ENCODE measurements at regions not wholly inside any gene's neighbourhood (a gene's known extent, or its start where the extent isn't known, plus 50 kb on each side); places are given as distances from the start of the nearest gene placed in this dataset.

DNA sequence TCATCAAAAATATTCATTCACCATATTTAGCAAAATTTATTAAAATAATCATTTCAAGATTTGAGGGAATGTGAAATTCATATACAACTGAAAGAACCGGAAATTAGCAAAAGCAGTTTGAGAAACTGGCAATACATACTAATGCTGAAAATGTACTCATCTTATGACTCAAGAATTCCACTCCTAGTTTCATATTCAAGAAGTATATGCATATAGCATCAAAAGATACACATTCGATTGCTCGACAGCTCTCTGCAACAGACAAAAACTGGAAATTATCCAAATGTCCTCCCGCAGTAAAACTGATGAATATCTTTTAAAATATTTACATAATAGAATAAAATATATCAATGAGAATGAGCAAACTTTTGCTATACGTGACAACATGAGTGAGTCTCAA, 189.2 kb upstream of the MGAT4C start:
- TF ChIP-seq, protein P1, sequence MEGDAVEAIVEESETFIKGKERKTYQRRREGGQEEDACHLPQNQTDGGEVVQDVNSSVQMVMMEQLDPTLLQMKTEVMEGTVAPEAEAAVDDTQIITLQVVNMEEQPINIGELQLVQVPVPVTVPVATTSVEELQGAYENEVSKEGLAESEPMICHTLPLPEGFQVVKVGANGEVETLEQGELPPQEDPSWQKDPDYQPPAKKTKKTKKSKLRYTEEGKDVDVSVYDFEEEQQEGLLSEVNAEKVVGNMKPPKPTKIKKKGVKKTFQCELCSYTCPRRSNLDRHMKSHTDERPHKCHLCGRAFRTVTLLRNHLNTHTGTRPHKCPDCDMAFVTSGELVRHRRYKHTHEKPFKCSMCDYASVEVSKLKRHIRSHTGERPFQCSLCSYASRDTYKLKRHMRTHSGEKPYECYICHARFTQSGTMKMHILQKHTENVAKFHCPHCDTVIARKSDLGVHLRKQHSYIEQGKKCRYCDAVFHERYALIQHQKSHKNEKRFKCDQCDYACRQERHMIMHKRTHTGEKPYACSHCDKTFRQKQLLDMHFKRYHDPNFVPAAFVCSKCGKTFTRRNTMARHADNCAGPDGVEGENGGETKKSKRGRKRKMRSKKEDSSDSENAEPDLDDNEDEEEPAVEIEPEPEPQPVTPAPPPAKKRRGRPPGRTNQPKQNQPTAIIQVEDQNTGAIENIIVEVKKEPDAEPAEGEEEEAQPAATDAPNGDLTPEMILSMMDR (IDR thresholded peaks at IDR 0.05; ENCODE audit: low read depth, low read length, poor library complexity, severe bottlenecking) = no peak
- TF ChIP-seq EZH2phosphoT487 (IDR thresholded peaks at IDR 0.05; ENCODE audit: borderline replicate concordance, low read length) = no peak

All from DOHH2 (cell line).